ENCODE measurements at regions not wholly inside any gene's neighbourhood (a gene's known extent, or its start where the extent isn't known, plus 50 kb on each side); places are given as distances from the start of the nearest gene placed in this dataset.

GRCh38 chr6:30396833-30397479, 52.0 kb downstream of the RPP21 start:
- DNase-seq (ENCODE audit: low spot score in 2 of 2) = peak; percentile 35 to 94
- peaks cover 25% of the 10 kb centered on the region for H3K27me3 ChIP-seq (ENCODE audit: low read depth)
- H3K9me3 ChIP-seq = no peaks in the 10 kb centered on the region
- in situ Hi-C loops (cut with MboI; ENCODE audit: low sequenced_read_pairs) = no loop called here
- H3K4me1 ChIP-seq = no peaks in the 10 kb centered on the region
- no peak overlapping the region for H3K4me3 ChIP-seq
- no peaks in the 10 kb centered on the region for H3K36me3 ChIP-seq (replicated peaks)

DNA sequence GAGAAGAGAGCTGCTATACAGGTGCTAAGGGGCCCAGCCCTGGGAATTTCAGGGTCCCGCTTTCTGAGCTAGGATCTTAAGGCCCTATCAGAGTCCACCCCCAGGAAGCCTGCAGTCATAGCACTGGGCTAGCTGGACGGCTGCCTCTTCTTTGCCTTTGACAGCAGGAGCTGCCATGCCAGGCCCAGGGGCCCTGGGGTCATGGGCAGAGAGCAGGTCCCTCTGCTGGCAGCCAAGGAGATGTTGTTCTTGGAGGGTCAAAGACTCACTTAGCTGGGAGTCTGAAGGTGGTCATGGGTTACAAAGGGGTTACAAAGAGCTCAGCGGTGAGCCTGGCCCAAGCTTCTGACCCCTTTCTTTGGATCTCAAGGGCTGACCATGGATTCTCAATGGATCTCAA, 52.7 kb downstream of the RPP21 start:
- Histone ChIP-seq H3K4me3 (no peak overlapping the region), H3K36me3 (replicated peaks) (no peaks in the 10 kb centered on the region), H3K9me3 (no peaks in the 10 kb centered on the region), H3K4me1 (no peaks in the 10 kb centered on the region), H3K27me3 (ENCODE audit: low read depth) (peaks cover 25% of the 10 kb centered on the region)
- DNase-seq (ENCODE audit: low spot score in 2 of 2) = no peak
- in situ Hi-C loops (cut with MboI; ENCODE audit: low sequenced_read_pairs) = no loop called here

DNA sequence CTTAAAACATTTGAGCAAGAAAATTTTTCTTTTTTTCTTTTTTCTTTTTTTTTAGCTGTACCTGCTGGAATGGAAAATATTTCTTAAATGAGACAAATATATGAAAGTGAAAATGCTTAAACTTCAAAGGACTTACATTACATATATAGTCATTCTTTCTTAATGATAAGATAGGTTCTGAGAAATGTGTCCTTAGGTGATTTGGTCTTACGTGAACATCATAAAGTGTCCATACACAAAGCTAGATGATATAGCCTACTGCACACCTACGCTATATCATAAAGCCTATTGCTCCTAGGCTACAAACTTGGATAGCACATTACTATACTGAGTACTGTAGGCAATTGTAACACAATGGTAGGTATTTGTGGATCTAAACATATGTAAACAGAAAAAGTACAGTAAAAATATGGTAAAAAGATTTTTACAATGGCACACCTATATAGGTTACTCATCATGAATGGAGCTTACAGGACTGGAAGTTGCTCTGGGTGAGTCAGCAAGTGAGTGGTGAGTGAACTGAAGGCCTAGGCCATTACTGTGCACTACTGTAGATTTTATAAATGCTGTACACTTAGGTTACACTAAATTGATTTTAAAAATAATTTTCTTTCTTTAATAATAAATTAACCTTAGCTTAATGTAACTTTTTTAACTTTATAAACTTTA, 54.6 kb downstream of the RPP21 start:
- Histone ChIP-seq H3K4me1 (no peaks in the 10 kb centered on the region), H3K36me3 (replicated peaks) (no peaks in the 10 kb centered on the region), H3K9me3 (no peaks in the 10 kb centered on the region), H3K4me3 (no peak overlapping the region), H3K27me3 (ENCODE audit: low read depth) (peaks cover 24% of the 10 kb centered on the region)
- no peak for DNase-seq (ENCODE audit: low spot score in 2 of 2)
- in situ Hi-C loops (cut with MboI; ENCODE audit: low sequenced_read_pairs) = no loop called here

GRCh38 chr6:30405934-30406333, 61.0 kb downstream of the RPP21 start:
- H3K4me3 ChIP-seq = no peak overlapping the region
- H3K9me3 ChIP-seq = 0 out of 2 replicates have a peak, but pooled peaks cover 2% of the 10 kb centered on the region
- no peak for DNase-seq (ENCODE audit: low spot score in 2 of 2)
- H3K27me3 ChIP-seq (ENCODE audit: low read depth) = peaks cover 8% of the 10 kb centered on the region; the same call in 1 of the 2 replicates
- H3K4me1 ChIP-seq = no peaks in the 10 kb centered on the region
- in situ Hi-C loops (cut with MboI; ENCODE audit: low sequenced_read_pairs) = no loop called here
- H3K36me3 ChIP-seq (replicated peaks) = no peaks in the 10 kb centered on the region

DNA sequence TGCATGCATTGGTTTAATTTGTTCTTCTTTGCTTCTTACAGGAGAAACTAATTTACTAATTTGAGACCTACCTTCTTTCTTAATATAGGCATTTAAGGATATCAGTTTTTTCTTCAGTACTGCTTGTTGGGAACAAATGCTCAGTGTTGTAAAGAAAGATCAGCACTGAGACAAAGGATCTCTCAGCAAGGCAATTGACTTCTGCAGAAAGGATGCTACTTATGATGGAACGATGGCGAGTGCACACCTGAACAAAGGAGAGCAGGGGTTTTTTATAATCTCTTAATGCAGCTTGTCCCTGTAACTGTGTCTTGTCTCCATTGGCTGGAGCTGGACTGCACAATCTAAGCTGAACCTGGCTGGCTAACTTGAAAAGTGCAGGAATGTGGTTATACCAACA, 64.2 kb downstream of the RPP21 start:
- 0 out of 2 replicates have a peak, but pooled peaks cover 2% of the 10 kb centered on the region for H3K9me3 ChIP-seq
- peaks cover 19% of the 10 kb centered on the region for H3K27me3 ChIP-seq (ENCODE audit: low read depth)
- in situ Hi-C loops (cut with MboI; ENCODE audit: low sequenced_read_pairs) = no loop called here
- H3K36me3 ChIP-seq (replicated peaks) = no peaks in the 10 kb centered on the region
- no peak for DNase-seq (ENCODE audit: low spot score in 2 of 2)
- no peaks in the 10 kb centered on the region for H3K4me1 ChIP-seq
- H3K4me3 ChIP-seq = no peak overlapping the region

DNA sequence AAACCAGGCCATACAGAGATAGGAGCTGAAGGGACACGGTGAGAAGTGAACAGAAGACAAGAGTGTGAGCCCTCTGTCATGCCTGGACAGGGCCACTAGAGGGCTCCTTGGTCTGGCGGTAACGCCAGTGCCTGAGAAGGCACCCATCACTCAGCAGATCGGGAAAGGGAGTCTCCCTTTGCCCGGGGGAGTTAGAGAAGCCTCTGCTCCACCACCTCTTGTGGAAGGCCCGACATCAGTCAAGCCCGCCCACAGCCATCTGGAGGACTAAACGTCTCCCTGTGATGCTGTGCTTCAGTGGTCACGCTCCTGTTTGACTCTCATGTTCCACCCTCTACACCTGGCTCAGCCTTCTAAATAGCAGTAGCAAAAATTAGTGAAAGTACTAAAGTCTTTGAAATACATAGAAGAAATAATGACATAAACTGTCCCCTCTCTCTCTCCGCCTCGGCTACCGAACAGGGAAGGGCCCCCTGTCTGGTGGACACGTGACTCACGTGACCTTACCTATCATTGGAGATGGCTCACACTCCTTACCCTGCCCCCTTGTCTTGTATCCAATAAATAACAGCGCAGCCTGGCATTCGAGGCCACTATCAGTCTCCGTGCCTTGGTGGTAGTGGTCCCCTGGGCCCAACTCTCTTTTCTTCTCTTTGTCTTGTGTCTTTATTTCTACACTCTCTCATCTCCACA, 66.7 kb downstream of the RPP21 start:
- Histone ChIP-seq H3K4me3 (no peak overlapping the region), H3K36me3 (replicated peaks) (no peaks in the 10 kb centered on the region), H3K4me1 (no peaks in the 10 kb centered on the region), H3K9me3 (0 out of 2 replicates have a peak, but pooled peaks cover 2% of the 10 kb centered on the region), H3K27me3 (ENCODE audit: low read depth) (peaks cover 15% of the 10 kb centered on the region)
- DNase-seq (ENCODE audit: low spot score in 2 of 2) = peak; percentile 58 to 73
- in situ Hi-C loops (cut with MboI; ENCODE audit: low sequenced_read_pairs) = no loop called here

DNA sequence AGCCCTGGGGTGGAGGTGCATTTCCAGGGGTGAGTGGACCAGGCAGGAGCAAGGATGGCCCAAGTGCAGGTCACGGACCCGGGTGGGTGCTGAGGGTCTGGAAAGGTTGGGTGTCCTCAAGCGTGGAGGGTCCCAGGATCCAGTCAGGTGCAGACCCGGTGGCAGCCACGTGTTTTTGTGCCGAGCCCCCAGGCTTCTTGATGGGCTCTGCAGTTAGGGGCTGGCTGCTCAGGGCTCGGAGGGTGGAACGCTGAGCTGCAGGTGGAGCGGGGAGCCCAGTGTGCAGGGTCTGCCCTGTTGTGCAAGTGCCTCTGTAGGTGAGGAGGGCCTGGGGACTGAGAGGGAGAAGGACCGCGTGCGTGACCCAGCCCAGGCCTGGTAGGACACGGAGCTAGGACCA, 70.9 kb upstream of the HLA-E start:
- no peak overlapping the region for H3K4me3 ChIP-seq
- no peaks in the 10 kb centered on the region for H3K9me3 ChIP-seq
- H3K4me1 ChIP-seq = no peaks in the 10 kb centered on the region
- H3K36me3 ChIP-seq (replicated peaks) = no peaks in the 10 kb centered on the region
- in situ Hi-C loops (cut with MboI; ENCODE audit: low sequenced_read_pairs) = no loop called here
- peaks cover 25% of the 10 kb centered on the region for H3K27me3 ChIP-seq (ENCODE audit: low read depth)
- DNase-seq (ENCODE audit: low spot score in 2 of 2) = no peak

DNA sequence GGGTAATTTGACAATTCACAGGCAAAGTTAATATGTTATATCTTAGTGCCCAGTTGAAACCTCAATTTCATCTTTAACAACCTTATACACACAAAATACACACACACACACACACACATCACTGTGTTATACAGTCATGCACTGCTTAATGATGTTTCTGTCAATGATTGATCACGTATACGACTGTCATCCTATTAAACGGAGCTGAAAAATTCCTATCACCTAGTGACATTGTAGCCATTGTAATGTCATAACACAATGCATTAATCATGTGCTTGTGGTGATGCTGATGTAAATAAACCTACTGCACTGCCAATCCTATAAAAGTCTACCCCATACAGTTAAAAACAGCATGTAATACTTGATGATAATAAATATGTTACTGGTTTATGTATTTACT, 64.8 kb upstream of the HLA-E start:
- Histone ChIP-seq H3K4me1 (no peaks in the 10 kb centered on the region), H3K4me3 (no peak overlapping the region), H3K36me3 (replicated peaks) (no peaks in the 10 kb centered on the region), H3K27me3 (ENCODE audit: low read depth) (peaks cover 15% of the 10 kb centered on the region), H3K9me3 (no peaks in the 10 kb centered on the region; the same call in 1 of the 2 replicates)
- DNase-seq (ENCODE audit: low spot score in 2 of 2) = no peak
- in situ Hi-C loops (cut with MboI; ENCODE audit: low sequenced_read_pairs) = no loop called here
